Common myeloid progenitor, CD34-positive (primary cell): ENCODE measurements at regions not wholly inside any gene's neighbourhood (a gene's known extent, or its start where the extent isn't known, plus 50 kb on each side); places are given as distances from the start of the nearest gene placed in this dataset.

Experiments
- CTCF ChIA-PET: fragments of 350-600 bp; sonication (Branson Sonifier 250); formaldehyde crosslinking; loops from one replicate; lab custom pipeline; 2021; ENCODE audit warnings: antibody characterized with exemption; lab: Charles Lee
- POLR2A ChIA-PET: fragments of 350-600 bp; sonication (Branson Sonifier 250); formaldehyde crosslinking; loops from one replicate; lab custom pipeline; 2021; ENCODE audit warnings: antibody characterized with exemption; lab: Charles Lee
- DNase-seq, 3 donors: peaks; one replicate each; pipeline versions ENCODE4 v3.0.0 to v3.0.0-alpha.2; 2013
- H3K27ac ChIP-seq, 2 experiments: 1 replicate in 1 of 2; 2 replicates in 1 of 2; pipeline ENCODE4 v1.7.0; 2013; ENCODE audit warnings: inconsistent platforms in 2 of 2, low read length in 2 of 2, mild to moderate bottlenecking in 2 of 2, low read depth in 1 of 2, moderate library complexity in 1 of 2; ENCODE audit not compliant: severe bottlenecking in 2 of 2, insufficient read depth in 1 of 2, poor library complexity in 1 of 2
- H3K27me3 ChIP-seq, 5 experiments: replicated peaks in 2 of 5; 1 replicate in 3 of 5; 2 replicates in 2 of 5; pipeline versions ENCODE4 v1.6.1 to v1.7.0; 2013; ENCODE audit warnings: low read length in 4 of 5, mild to moderate bottlenecking in 2 of 5, moderate library complexity in 2 of 5, inconsistent platforms in 1 of 5; ENCODE audit not compliant: insufficient read depth in 5 of 5, control insufficient read depth in 4 of 5
- H3K36me3 ChIP-seq, 4 experiments: 1 replicate in 2 of 4; 2 replicates in 2 of 4; pipeline versions ENCODE4 v1.6.1 to v1.7.0; 2013; ENCODE audit warnings: low read length in 3 of 4, control low read depth in 1 of 4, mild to moderate bottlenecking in 1 of 4; ENCODE audit not compliant: control insufficient read depth in 4 of 4, insufficient read depth in 4 of 4
- H3K4me1 ChIP-seq, 4 experiments: 1 replicate in 3 of 4; 2 replicates in 1 of 4; pipeline versions ENCODE4 v1.6.1 to v1.7.1; 2013; ENCODE audit warnings: low read length in 3 of 4, mild to moderate bottlenecking in 3 of 4, control low read depth in 1 of 4, inconsistent platforms in 1 of 4, moderate library complexity in 1 of 4; ENCODE audit not compliant: control insufficient read depth in 4 of 4, insufficient read depth in 4 of 4; ENCODE audit errors: control extremely low read depth in 1 of 4
- H3K4me3 ChIP-seq, 7 experiments: 1 replicate in 4 of 7; 2 replicates in 3 of 7; pipeline versions ENCODE4 v1.5.1 to v1.7.0; 2013; ENCODE audit warnings: mild to moderate bottlenecking in 7 of 7, low read length in 6 of 7, moderate library complexity in 6 of 7, inconsistent platforms in 2 of 7, low read depth in 2 of 7, control low read depth in 1 of 7; ENCODE audit not compliant: insufficient read depth in 4 of 7, control insufficient read depth in 1 of 7; ENCODE audit errors: extremely low read depth in 1 of 7
- H3K9me3 ChIP-seq, 5 experiments: 1 replicate in 4 of 5; 2 replicates in 1 of 5; pipeline versions ENCODE4 v1.6.1 to v1.7.1; 2013; ENCODE audit warnings: low read length in 4 of 5, mild to moderate bottlenecking in 2 of 5, inconsistent platforms in 1 of 5, low read depth in 1 of 5, moderate library complexity in 1 of 5; ENCODE audit not compliant: control insufficient read depth in 4 of 5, insufficient read depth in 2 of 5; ENCODE audit errors: control extremely low read depth in 1 of 5
- WGBS: methylation state at CpG from one replicate; pipeline ENCODE4 v1.1.5; 2013; ENCODE audit not compliant: insufficient coverage; 5-methylcytosine and 5-hydroxymethylcytosine counted together

- no CpG with 5 or more reads among the region's 2 CpGs for WGBS
- Histone ChIP-seq H3K27me3 (no peaks in the 10 kb centered on the region), H3K27ac (no peak overlapping the region), H3K36me3 (no peaks in the 10 kb centered on the region), H3K4me1 (no peaks in the 10 kb centered on the region), H3K4me3 (no peak overlapping the region), H3K9me3 (no peaks in the 10 kb centered on the region)
- ChIA-PET CTCF (no interaction called here), POLR2A (no interaction called here)
- DNase-seq = no peak
Measured at GRCh38 chr1:208544053-208544452, 299.9 kb upstream of the PLXNA2 start.

GRCh38 chr1:208544794-208545193 is 300.6 kb upstream of the PLXNA2 start:
- Histone ChIP-seq H3K9me3 (no peaks in the 10 kb centered on the region), H3K27ac (no peak overlapping the region), H3K27me3 (no peaks in the 10 kb centered on the region), H3K4me1 (no peaks in the 10 kb centered on the region), H3K36me3 (no peaks in the 10 kb centered on the region), H3K4me3 (no peak overlapping the region)
- DNase-seq = no peak
- CTCF ChIA-PET = no interaction called here
- 100% methylated on average over 2 of the region's 2 CpGs for WGBS
- POLR2A ChIA-PET = no interaction called here

- Histone ChIP-seq H3K9me3 (no peaks in the 10 kb centered on the region), H3K36me3 (no peaks in the 10 kb centered on the region), H3K27me3 (no peaks in the 10 kb centered on the region), H3K4me3 (no peak overlapping the region), H3K4me1 (no peaks in the 10 kb centered on the region), H3K27ac (no peak overlapping the region)
- POLR2A ChIA-PET = no interaction called here
- CTCF ChIA-PET = no interaction called here
- DNase-seq = no peak
- WGBS = 95% methylated on average over 4 of the region's 4 CpGs
Measured at GRCh38 chr1:208551024-208551423, 306.8 kb upstream of the PLXNA2 start.

GRCh38 chr1:208551633-208552320 is 307.6 kb upstream of the PLXNA2 start:
- ChIA-PET CTCF (no interaction called here), POLR2A (no interaction called here)
- Histone ChIP-seq H3K9me3 (no peaks in the 10 kb centered on the region), H3K27me3 (no peaks in the 10 kb centered on the region), H3K36me3 (no peaks in the 10 kb centered on the region), H3K27ac (no peak overlapping the region), H3K4me3 (no peak overlapping the region), H3K4me1 (no peaks in the 10 kb centered on the region)
- 80% methylated on average over 2 of the region's 5 CpGs for WGBS
- DNase-seq = no peak

DNA sequence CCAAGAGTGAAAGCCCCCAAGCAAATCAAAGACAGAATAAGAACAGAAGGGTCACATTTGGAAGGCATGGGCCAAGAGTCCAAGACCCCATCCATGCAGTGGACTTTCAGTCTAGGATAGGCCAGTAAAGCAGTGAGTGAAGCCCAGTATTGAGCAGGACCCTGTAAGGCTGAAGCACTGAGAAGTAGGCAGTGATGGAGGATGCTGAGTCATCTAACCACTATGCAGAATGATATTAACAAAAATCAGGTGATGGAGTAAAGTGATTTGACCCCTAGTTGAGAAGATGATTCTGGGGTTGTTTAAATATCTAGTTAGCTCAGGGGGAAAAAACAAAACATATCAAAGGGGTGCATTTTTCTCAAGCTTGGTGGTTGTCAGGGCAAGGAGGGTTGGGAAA is 308.7 kb upstream of the PLXNA2 start:
- no peaks in the 10 kb centered on the region for H3K4me1 ChIP-seq
- no peak for DNase-seq
- H3K36me3 ChIP-seq = no peaks in the 10 kb centered on the region
- ChIA-PET CTCF (interaction anchor here (1.0 kb wide), 1 partner anchor 11 kb away, joined by 4 read pairs; no protein-coding TSS in a partner anchor), POLR2A (no interaction called here)
- no peaks in the 10 kb centered on the region for H3K9me3 ChIP-seq
- no peak overlapping the region for H3K4me3 ChIP-seq
- H3K27ac ChIP-seq = no peak overlapping the region
- H3K27me3 ChIP-seq = no peaks in the 10 kb centered on the region

GRCh38 chr1:208556461-208556860 is 312.3 kb upstream of the PLXNA2 start:
- CTCF ChIA-PET = no interaction called here
- no peak for DNase-seq
- Histone ChIP-seq H3K4me1 (no peaks in the 10 kb centered on the region), H3K36me3 (no peaks in the 10 kb centered on the region), H3K9me3 (no peaks in the 10 kb centered on the region), H3K27ac (no peak overlapping the region), H3K27me3 (no peaks in the 10 kb centered on the region), H3K4me3 (no peak overlapping the region)
- POLR2A ChIA-PET = no interaction called here
- WGBS = 91% methylated on average over 3 of the region's 6 CpGs

GRCh38 chr1:208557046-208557722 is 313.0 kb upstream of the PLXNA2 start:
- Histone ChIP-seq H3K9me3 (no peaks in the 10 kb centered on the region), H3K4me1 (no peaks in the 10 kb centered on the region), H3K27ac (no peak overlapping the region), H3K27me3 (no peaks in the 10 kb centered on the region), H3K36me3 (no peaks in the 10 kb centered on the region), H3K4me3 (no peak overlapping the region)
- WGBS = 100% methylated on average over 1 of the region's 2 CpGs
- no peak for DNase-seq
- CTCF ChIA-PET = no interaction called here
- POLR2A ChIA-PET = no interaction called here
